GM23248 (cell line): ENCODE measurements at regions not wholly inside any gene's neighbourhood (a gene's known extent, or its start where the extent isn't known, plus 50 kb on each side); places are given as distances from the start of the nearest gene placed in this dataset.
A peak's percentile ranks its signal among the peaks of the same experiment; 100 is the strongest.

ENCODE experiments used
- DNase-seq: peaks from one replicate; pipeline ENCODE4 v3.0.0-alpha.2; 2015
- H2AFZ ChIP-seq: fragments of 200-600 bp; sonication (generic); 2 replicates; pipeline ENCODE4 v1.6.1; 2016; ENCODE audit warnings: antibody characterized with exemption
- H3F3A ChIP-seq: fragments of 200-600 bp; sonication (generic); 2 replicates; pipeline ENCODE4 v1.6.1; 2016; ENCODE audit warnings: mild to moderate bottlenecking, antibody characterized with exemption, mixed run types; ENCODE audit not compliant: insufficient read depth
- H3K27ac ChIP-seq: fragments of 200-600 bp; sonication (generic); 2 replicates; pipeline ENCODE4 v1.5.1; 2016; ENCODE audit warnings: mild to moderate bottlenecking
- H3K27me3 ChIP-seq: fragments of 200-600 bp; sonication (generic); replicated peaks from 2 replicates; pipeline ENCODE4 v1.6.1; 2016; ENCODE audit warnings: mild to moderate bottlenecking; ENCODE audit not compliant: insufficient read depth
- H3K36me3 ChIP-seq: fragments of 200-600 bp; sonication (generic); 2 replicates; pipeline ENCODE4 v1.6.1; 2016; ENCODE audit warnings: low read depth, mild to moderate bottlenecking
- H3K4me1 ChIP-seq: fragments of 200-600 bp; sonication (generic); 2 replicates; pipeline ENCODE4 v1.6.1; 2016; ENCODE audit warnings: mild to moderate bottlenecking; ENCODE audit not compliant: insufficient read depth
- H3K4me2 ChIP-seq: fragments of 200-600 bp; sonication (generic); one replicate; pipeline ENCODE4 v1.6.1; 2016; ENCODE audit warnings: mild to moderate bottlenecking; ENCODE audit not compliant: unreplicated experiment
- H3K4me3 ChIP-seq: fragments of 200-600 bp; sonication (generic); 2 replicates; pipeline ENCODE4 v1.5.1; 2016; ENCODE audit warnings: mild to moderate bottlenecking
- H3K79me2 ChIP-seq: fragments of 200-600 bp; sonication (generic); 2 replicates; pipeline ENCODE4 v1.6.1; 2016; ENCODE audit warnings: mild to moderate bottlenecking; ENCODE audit not compliant: insufficient read depth
- H3K9ac ChIP-seq: fragments of 200-600 bp; sonication (generic); 2 replicates; pipeline ENCODE4 v1.6.1; 2016; ENCODE audit warnings: mild to moderate bottlenecking
- H3K9me2 ChIP-seq: fragments of 200-600 bp; sonication (generic); 2 replicates; pipeline ENCODE4 v1.6.1; 2016; ENCODE audit warnings: mixed run types, mild to moderate bottlenecking, moderate library complexity; ENCODE audit not compliant: insufficient read depth
- H3K9me3 ChIP-seq: fragments of 200-600 bp; sonication (generic); one replicate; pipeline ENCODE4 v1.6.1; 2017; ENCODE audit warnings: low read depth
- H4K20me1 ChIP-seq: fragments of 200-600 bp; sonication (generic); 2 replicates; pipeline ENCODE4 v1.6.0; 2016; ENCODE audit not compliant: insufficient read depth
- EZH2 ChIP-seq: fragments of 200-600 bp; sonication (generic); IDR thresholded peaks from 2 replicates; pipeline ENCODE4 v1.6.1; 2018; ENCODE audit warnings: antibody characterized with exemption, mild to moderate bottlenecking; ENCODE audit not compliant: insufficient read depth, poor library complexity, severe bottlenecking
- EZH2phosphoT487 ChIP-seq: fragments of 200-600 bp; sonication (generic); IDR thresholded peaks from 2 replicates; pipeline ENCODE4 v1.6.1; 2018; ENCODE audit warnings: antibody characterized with exemption, moderate library complexity, mild to moderate bottlenecking, low read depth; ENCODE audit not compliant: insufficient read depth
- WGBS, 2 experiments: methylation state at CpG; one replicate each; pipeline ENCODE4 v1.1.6; 2015 to 2017; ENCODE audit warnings: low lambda C conversion rate in 2 of 2, low coverage in 1 of 2; ENCODE audit errors: missing lambda C conversion rate in 2 of 2; 5-methylcytosine and 5-hydroxymethylcytosine counted together
- in situ Hi-C: fragments of 300-500 bp; cut with MboI; formaldehyde crosslinking; loops from 2 replicates; pipeline ENCODE4 v1.15.0; 2020

GRCh38 chr5:66362046-66362445 lies 217.9 kb downstream of the SREK1 start:
- Histone ChIP-seq H3K79me2 (no peaks in the 10 kb centered on the region), H3K36me3 (no peaks in the 10 kb centered on the region), H3K27ac (no peak overlapping the region), H4K20me1 (no peaks in the 10 kb centered on the region), H3K9me3 (no peaks in the 10 kb centered on the region), H3F3A (no peaks in the 10 kb centered on the region), H3K4me3 (no peak overlapping the region), H3K4me1 (no peaks in the 10 kb centered on the region), H3K27me3 (peaks cover 32% of the 10 kb centered on the region), H3K9me2 (no peaks in the 10 kb centered on the region), H2AFZ (no peak overlapping the region), H3K4me2 (no peak overlapping the region), H3K9ac (no peak overlapping the region)
- in situ Hi-C loops = no loop called here
- DNase-seq = no peak
- TF ChIP-seq EZH2phosphoT487 (no peak), EZH2 (no peak)
- WGBS, 2 experiments = 56 to 59% methylated on average over 6 of the region's 6 CpGs

GRCh38 chr5:66362687-66363086 lies 218.6 kb downstream of the SREK1 start:
- Histone ChIP-seq H3K36me3 (no peaks in the 10 kb centered on the region), H3K4me3 (no peak overlapping the region), H3K9me2 (no peaks in the 10 kb centered on the region), H3F3A (no peaks in the 10 kb centered on the region), H4K20me1 (no peaks in the 10 kb centered on the region), H3K9me3 (no peaks in the 10 kb centered on the region), H3K27ac (no peak overlapping the region), H3K79me2 (no peaks in the 10 kb centered on the region), H3K9ac (no peak overlapping the region), H2AFZ (no peak overlapping the region), H3K27me3 (peaks cover 32% of the 10 kb centered on the region), H3K4me2 (no peak overlapping the region), H3K4me1 (no peaks in the 10 kb centered on the region)
- no peak for TF ChIP-seq EZH2phosphoT487
- peak; percentile 17 for DNase-seq
- 46 to 49% methylated on average over 4 of the region's 4 CpGs for WGBS, 2 experiments
- in situ Hi-C loops = no loop called here

GRCh38 chr5:66363097-66363496 lies 219.0 kb downstream of the SREK1 start:
- Histone ChIP-seq H2AFZ (no peak overlapping the region), H4K20me1 (no peaks in the 10 kb centered on the region), H3K9ac (no peak overlapping the region), H3K79me2 (no peaks in the 10 kb centered on the region), H3K4me2 (no peak overlapping the region), H3K27ac (no peak overlapping the region), H3K4me1 (no peaks in the 10 kb centered on the region), H3K9me3 (no peaks in the 10 kb centered on the region), H3K9me2 (no peaks in the 10 kb centered on the region), H3F3A (no peaks in the 10 kb centered on the region), H3K36me3 (no peaks in the 10 kb centered on the region), H3K27me3 (peaks cover 32% of the 10 kb centered on the region), H3K4me3 (no peak overlapping the region)
- no peak for TF ChIP-seq EZH2
- no peak for TF ChIP-seq EZH2phosphoT487
- in situ Hi-C loops = no loop called here
- 4 to 5% methylated on average over 2 of the region's 2 CpGs for WGBS, 2 experiments
- DNase-seq = no peak

DNA sequence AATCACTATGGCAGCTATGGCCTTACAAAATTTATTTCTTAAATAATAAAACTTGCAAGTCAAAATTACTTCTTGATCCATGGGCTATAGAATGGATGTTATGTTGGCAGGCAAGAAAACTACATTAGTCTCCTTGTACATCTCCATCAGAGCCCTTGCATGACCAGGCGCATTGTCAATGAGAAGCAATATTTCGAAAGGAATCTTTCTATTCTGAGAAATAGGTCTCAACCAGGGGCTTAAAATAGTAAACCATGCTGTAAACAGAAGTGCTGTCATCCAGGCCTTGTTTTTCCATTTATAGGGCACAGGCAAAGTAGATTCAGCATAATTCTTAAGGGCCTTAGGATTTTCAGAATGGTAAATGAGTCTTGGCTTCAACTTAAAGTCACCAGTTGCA lies 220.1 kb downstream of the SREK1 start:
- DNase-seq = no peak
- WGBS, 2 experiments = 60 to 62% methylated on average over 2 of the region's 2 CpGs
- TF ChIP-seq EZH2phosphoT487 = no peak
- in situ Hi-C loops = no loop called here
- H3K27me3 ChIP-seq = peaks cover 32% of the 10 kb centered on the region
- H3K9ac ChIP-seq = no peak overlapping the region
- H4K20me1 ChIP-seq = no peaks in the 10 kb centered on the region
- no peaks in the 10 kb centered on the region for H3K4me1 ChIP-seq
- H3K79me2 ChIP-seq = no peaks in the 10 kb centered on the region
- H3K9me3 ChIP-seq = no peaks in the 10 kb centered on the region
- no peak overlapping the region for H3K4me3 ChIP-seq
- no peaks in the 10 kb centered on the region for H3K9me2 ChIP-seq
- no peak overlapping the region for H3K4me2 ChIP-seq
- H3K36me3 ChIP-seq = no peaks in the 10 kb centered on the region
- H2AFZ ChIP-seq = no peak overlapping the region
- H3K27ac ChIP-seq = no peak overlapping the region
- H3F3A ChIP-seq = no peaks in the 10 kb centered on the region

DNA sequence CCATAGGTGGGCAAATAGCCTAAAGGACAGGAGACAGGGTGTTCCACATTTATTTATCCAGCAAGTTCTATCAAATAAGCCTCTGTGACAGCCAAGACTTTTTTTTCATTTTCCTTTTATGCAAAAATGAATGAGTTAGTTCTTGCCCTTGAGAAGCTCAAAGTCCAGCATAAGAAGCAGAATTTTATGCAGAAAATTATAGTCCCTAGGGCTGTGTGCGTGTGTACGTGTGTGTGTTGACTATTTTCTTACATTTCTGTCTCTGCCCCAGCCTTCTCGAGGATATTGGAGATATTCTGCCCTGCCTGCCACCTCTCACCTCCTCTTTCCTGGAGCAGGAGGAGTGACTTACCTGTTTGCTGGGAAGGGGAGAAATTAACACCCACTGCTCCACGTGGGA lies 221.9 kb downstream of the SREK1 start:
- Histone ChIP-seq H2AFZ (no peak overlapping the region), H3K27me3 (peaks cover 30% of the 10 kb centered on the region), H3K9ac (no peak overlapping the region), H3K27ac (no peak overlapping the region), H3K79me2 (no peaks in the 10 kb centered on the region), H3F3A (no peaks in the 10 kb centered on the region), H4K20me1 (no peaks in the 10 kb centered on the region), H3K4me1 (no peaks in the 10 kb centered on the region), H3K9me3 (no peaks in the 10 kb centered on the region), H3K4me3 (no peak overlapping the region), H3K4me2 (no peak overlapping the region), H3K9me2 (no peaks in the 10 kb centered on the region), H3K36me3 (no peaks in the 10 kb centered on the region)
- no peak for TF ChIP-seq EZH2
- no peak for TF ChIP-seq EZH2phosphoT487
- no peak for DNase-seq
- in situ Hi-C loops = no loop called here
- 27 to 31% methylated on average over 4 of the region's 4 CpGs for WGBS, 2 experiments
